Transverse colon (tissue), 4 donors: ENCODE measurements at regions not wholly inside any gene's neighbourhood (a gene's known extent, or its start where the extent isn't known, plus 50 kb on each side); places are given as distances from the start of the nearest gene placed in this dataset.

Experiments used
- DNase-seq: peaks from one replicate; pipeline ENCODE4 v3.0.0-alpha.2; 2019
- H3K27ac ChIP-seq, 4 donors: fragments of 200-600 bp; sonication (generic); 2 replicates each; pipeline ENCODE4 v1.5.1; 2016 to 2018; ENCODE audit warnings: inconsistent platforms in 4 of 4
- H3K27me3 ChIP-seq: fragments of 200-600 bp; sonication (generic); 2 replicates; pipeline ENCODE4 v1.5.1; 2017; ENCODE audit warnings: inconsistent platforms
- H3K36me3 ChIP-seq, 4 donors: fragments of 200-600 bp; sonication (generic); 2 replicates each; pipeline ENCODE4 v1.5.1; 2017 to 2019; ENCODE audit warnings: inconsistent platforms in 4 of 4
- H3K4me1 ChIP-seq, 4 donors: fragments of 200-600 bp; sonication (generic); 2 replicates each; pipeline ENCODE4 v1.5.1; 2017 to 2020; ENCODE audit warnings: inconsistent platforms in 4 of 4
- H3K4me3 ChIP-seq, 4 donors: fragments of 200-600 bp; sonication (generic); 1 replicate in 1 of 4; 2 replicates in 3 of 4; pipeline versions ENCODE4 v1.5.1 to v1.6.1; 2017 to 2019; ENCODE audit warnings: inconsistent platforms in 4 of 4
- H3K9me3 ChIP-seq, 2 donors: fragments of 200-600 bp; sonication (generic); 2 replicates each; pipeline ENCODE4 v1.5.1; 2017 to 2019; ENCODE audit warnings: inconsistent platforms in 2 of 2
- EP300 ChIP-seq: sonication (generic); formaldehyde crosslinking; IDR thresholded peaks from one replicate; pipeline ENCODE4 v1.6.1; 2017; ENCODE audit warnings: antibody characterized with exemption, low read depth
- POLR2A ChIP-seq: fragments of 450-650 bp; IDR thresholded peaks from one replicate; pipeline ENCODE4 v1.6.1; 2016; ENCODE audit warnings: antibody characterized with exemption, mild to moderate bottlenecking, moderate library complexity
- POLR2AphosphoS5 ChIP-seq, 3 donors: sonication (generic); formaldehyde crosslinking; IDR thresholded peaks; one replicate each; pipeline ENCODE4 v1.6.1; 2016; ENCODE audit warnings: antibody characterized with exemption in 3 of 3
- WGBS, 2 donors: methylation state at CpG; one replicate each; pipeline ENCODE4 v1.1.5; 2018; ENCODE audit warnings: low coverage in 1 of 2; 5-methylcytosine and 5-hydroxymethylcytosine counted together
- in situ Hi-C, 4 donors: fragments of 200-750 bp; cut with MboI; loops; one replicate each; pipeline versions ENCODE4 v1.15.0 to v1.15.1; 2017; ENCODE audit warnings: low sequenced_read_pairs in 3 of 4, low pct_ligation_motif_present in 1 of 4, low pct_unique_long_range_greater_than_20kb in 1 of 4
- intact Hi-C: fragments of 100-400 bp; cut with DNase I; formaldehyde crosslinking; loops from one replicate; pipeline ENCODE4 v1.15.1; 2023; ENCODE audit warnings: low total_unique reads
- TF ChIP-seq, protein P1 (sequence below), 5 experiments: fragments of 200-600 bp in 3 of 5; fragments of 450-650 bp in 2 of 5; sonication (generic) in 3 of 5; IDR thresholded peaks; 1 replicate in 2 of 5; 2 replicates in 3 of 5; pipeline ENCODE4 v1.5.1; 2016 to 2017; ENCODE audit warnings: antibody characterized with exemption in 5 of 5, inconsistent platforms in 3 of 5, mild to moderate bottlenecking in 2 of 5, moderate library complexity in 1 of 5

DNA sequence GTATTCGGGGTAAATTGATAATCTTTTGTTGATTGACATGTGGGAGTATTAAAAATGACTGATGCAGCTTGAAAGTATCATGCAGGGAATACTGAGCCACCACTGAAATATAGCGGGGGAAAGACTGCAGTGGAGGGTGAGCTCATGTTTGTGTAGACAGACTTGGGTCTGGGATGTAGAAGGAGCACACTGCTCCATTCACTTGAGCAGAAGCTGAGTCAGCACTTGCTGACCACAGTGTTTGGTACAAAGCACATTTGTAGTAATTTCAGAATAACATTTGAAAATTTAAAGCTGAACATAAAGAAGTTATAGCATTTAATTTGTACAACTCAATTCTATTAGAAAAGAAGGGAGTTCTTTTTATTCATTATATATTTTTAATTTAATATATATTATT, 304.3 kb upstream of the PRICKLE1 start:
- H3K27me3 ChIP-seq: no peaks in the 10 kb centered on the region
- WGBS, 2 donors: 64 to 79% methylated on average over 2 of the region's 2 CpGs
- no peak overlapping the region for H3K27ac ChIP-seq
- no peak for TF ChIP-seq EP300
- no peak for TF ChIP-seq POLR2A
- no peak for TF ChIP-seq POLR2AphosphoS5 (IDR thresholded peaks at IDR 0.05)
- TF ChIP-seq, protein P1, sequence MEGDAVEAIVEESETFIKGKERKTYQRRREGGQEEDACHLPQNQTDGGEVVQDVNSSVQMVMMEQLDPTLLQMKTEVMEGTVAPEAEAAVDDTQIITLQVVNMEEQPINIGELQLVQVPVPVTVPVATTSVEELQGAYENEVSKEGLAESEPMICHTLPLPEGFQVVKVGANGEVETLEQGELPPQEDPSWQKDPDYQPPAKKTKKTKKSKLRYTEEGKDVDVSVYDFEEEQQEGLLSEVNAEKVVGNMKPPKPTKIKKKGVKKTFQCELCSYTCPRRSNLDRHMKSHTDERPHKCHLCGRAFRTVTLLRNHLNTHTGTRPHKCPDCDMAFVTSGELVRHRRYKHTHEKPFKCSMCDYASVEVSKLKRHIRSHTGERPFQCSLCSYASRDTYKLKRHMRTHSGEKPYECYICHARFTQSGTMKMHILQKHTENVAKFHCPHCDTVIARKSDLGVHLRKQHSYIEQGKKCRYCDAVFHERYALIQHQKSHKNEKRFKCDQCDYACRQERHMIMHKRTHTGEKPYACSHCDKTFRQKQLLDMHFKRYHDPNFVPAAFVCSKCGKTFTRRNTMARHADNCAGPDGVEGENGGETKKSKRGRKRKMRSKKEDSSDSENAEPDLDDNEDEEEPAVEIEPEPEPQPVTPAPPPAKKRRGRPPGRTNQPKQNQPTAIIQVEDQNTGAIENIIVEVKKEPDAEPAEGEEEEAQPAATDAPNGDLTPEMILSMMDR (IDR thresholded peaks at IDR 0.05): no peak
- intact Hi-C loops: no loop called here
- no peak for DNase-seq
- in situ Hi-C loops: no loop called here
- no peaks in the 10 kb centered on the region for H3K36me3 ChIP-seq
- no peaks in the 10 kb centered on the region for H3K4me1 ChIP-seq
- no peak overlapping the region for H3K4me3 ChIP-seq
- no peaks in the 10 kb centered on the region for H3K9me3 ChIP-seq

DNA sequence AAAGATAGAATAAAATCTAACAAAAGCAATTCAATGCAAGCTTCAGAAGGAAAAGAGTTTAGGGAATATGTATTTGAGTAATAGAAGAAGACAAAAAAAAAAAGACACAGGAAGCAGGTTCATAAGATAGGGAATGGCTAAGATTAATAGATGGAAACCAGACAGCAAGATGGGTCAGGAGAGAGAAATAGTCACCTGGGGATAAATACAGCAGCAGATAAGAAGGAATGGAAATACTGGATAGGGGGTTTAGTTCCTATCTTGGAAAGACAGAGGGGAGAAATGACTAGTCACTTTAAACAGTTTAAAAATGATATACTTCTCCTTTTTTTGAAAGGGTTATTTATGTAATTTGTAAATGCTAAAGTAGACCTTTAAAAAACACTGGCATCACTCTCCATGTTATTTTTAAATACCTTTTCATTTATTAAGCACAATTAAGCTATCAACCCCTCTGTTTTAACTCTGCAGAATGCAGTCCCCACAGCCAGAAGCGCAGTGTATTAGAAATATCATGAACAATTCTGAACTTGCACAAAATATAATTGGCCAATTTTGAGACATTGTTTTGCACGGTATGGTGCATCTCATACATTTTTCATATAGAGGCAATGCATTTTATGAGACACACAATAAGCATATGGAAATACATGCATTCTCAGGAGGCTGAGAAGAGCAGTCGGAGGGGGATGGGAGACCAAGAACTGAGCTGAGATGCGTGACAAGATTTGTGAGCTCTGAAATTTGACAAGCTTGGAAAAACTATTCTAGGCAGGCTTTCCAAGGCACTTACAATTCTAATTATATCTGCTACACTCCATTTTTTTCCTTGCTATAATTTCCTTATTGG, 303.4 kb upstream of the PRICKLE1 start:
- no peak overlapping the region for H3K27ac ChIP-seq
- intact Hi-C loops (no loop called here), in situ Hi-C loops (no loop called here)
- TF ChIP-seq POLR2AphosphoS5 (IDR thresholded peaks at IDR 0.05): no peak
- no peak for TF ChIP-seq EP300
- TF ChIP-seq, protein P1 (IDR thresholded peaks at IDR 0.05): no peak
- TF ChIP-seq POLR2A: no peak
- DNase-seq: no peak
- no peaks in the 10 kb centered on the region for H3K36me3 ChIP-seq
- H3K27me3 ChIP-seq: no peaks in the 10 kb centered on the region
- H3K4me1 ChIP-seq: no peaks in the 10 kb centered on the region
- no peak overlapping the region for H3K4me3 ChIP-seq
- H3K9me3 ChIP-seq: peaks cover 0 to under 1% of the 10 kb centered on the region in 2 donors
- WGBS, 2 donors: 84 to 86% methylated on average over 4 of the region's 4 CpGs

DNA sequence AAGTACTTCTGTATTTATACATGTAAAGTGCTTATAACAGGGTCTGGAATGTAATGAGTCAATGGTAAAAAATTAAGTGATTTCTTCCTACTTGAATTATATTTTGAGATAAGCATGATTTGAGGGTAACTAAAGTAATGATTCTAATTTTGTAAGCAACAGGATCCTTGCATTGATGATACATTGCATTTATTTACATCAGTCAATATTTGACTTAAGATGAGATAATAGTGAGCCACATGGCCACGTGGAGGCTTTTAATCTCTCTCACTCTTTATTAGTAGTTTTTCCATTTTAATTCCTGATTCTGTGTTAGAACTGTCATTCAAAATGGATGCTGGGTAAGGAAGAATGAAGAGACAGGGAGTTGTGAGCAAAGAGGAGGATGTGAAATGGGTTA, 298.1 kb upstream of the PRICKLE1 start:
- in situ Hi-C loops (no loop called here), intact Hi-C loops (no loop called here)
- no peaks in the 10 kb centered on the region for H3K36me3 ChIP-seq
- peaks cover 0 to 6% of the 10 kb centered on the region in 2 donors for H3K9me3 ChIP-seq
- no peak overlapping the region for H3K27ac ChIP-seq
- DNase-seq: no peak
- H3K27me3 ChIP-seq: no peaks in the 10 kb centered on the region
- H3K4me1 ChIP-seq: no peaks in the 10 kb centered on the region
- no peak overlapping the region for H3K4me3 ChIP-seq
- TF ChIP-seq POLR2AphosphoS5 (IDR thresholded peaks at IDR 0.05) (no peak), POLR2A (no peak), EP300 (no peak)
- TF ChIP-seq, protein P1 (IDR thresholded peaks at IDR 0.05): no peak
- 33 to 50% methylated on average over 1 of the region's 1 CpG for WGBS, 2 donors

DNA sequence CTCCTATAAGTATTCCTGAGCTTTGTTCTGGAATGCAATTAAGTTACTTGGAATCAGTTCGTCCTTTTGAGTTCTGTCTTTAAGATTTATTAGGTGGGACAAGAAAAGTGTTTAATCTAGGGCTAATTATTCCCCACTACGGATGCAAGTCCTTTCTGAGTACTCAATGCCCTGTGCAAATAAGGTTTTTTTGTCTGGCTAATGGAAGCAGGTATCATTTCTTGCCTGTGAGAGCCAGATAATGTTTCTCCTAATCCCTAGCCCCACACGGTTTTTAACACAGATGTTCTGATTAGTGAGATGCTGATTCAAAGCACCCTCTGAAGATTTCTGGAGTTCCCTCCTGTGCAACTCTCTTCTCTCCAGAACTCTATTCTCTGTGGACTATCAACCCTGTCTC, 296.6 kb upstream of the PRICKLE1 start:
- no peaks in the 10 kb centered on the region for H3K4me1 ChIP-seq
- no peak overlapping the region for H3K4me3 ChIP-seq
- TF ChIP-seq EP300: no peak
- no peak for TF ChIP-seq POLR2A
- TF ChIP-seq, protein P1 (IDR thresholded peaks at IDR 0.05): no peak
- TF ChIP-seq POLR2AphosphoS5 (IDR thresholded peaks at IDR 0.05): no peak
- in situ Hi-C loops (no loop called here), intact Hi-C loops (no loop called here)
- no peak for DNase-seq
- no peaks in the 10 kb centered on the region for H3K27me3 ChIP-seq
- no peak overlapping the region for H3K27ac ChIP-seq
- H3K9me3 ChIP-seq: peaks cover 0 to 6% of the 10 kb centered on the region in 2 donors
- WGBS, 2 donors: 33 to 34% methylated on average over 3 of the region's 3 CpGs
- no peaks in the 10 kb centered on the region for H3K36me3 ChIP-seq
